ENCODE measurements at regions not wholly inside any gene's neighbourhood (a gene's known extent, or its start where the extent isn't known, plus 50 kb on each side); places are given as distances from the start of the nearest gene placed in this dataset.

DNA sequence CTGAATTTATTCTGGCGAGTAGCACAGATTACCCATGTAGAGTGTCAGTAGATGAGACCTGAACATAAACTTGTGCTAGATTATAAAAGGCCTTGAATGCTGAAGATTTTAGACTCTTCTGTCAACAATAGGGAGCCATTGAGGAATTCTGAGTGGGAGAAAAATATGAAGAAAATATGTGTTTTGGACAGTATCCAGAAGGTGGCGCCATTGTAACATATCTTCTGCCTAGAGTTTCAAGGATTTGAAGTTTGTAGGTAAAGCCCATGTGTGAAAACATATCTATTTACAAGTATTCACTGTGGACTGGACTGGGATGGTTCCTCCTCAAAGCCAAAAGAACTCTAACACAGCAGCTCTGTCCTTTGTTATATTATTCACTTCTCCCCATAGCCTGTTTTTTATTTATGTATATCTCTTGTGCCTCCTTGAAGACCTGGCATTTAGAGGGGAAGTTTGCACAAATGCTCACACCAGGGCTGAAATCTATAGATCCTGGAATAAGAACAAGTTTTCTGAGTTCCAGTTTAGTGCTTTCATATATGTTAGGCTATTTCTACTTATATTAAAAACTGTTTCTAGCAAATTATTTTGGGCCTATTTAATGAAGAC is 124.9 kb downstream of the RDH14 start:
- Histone ChIP-seq H3K9me1 (ENCODE audit: control insufficient read depth, extremely low read depth, insufficient read depth, low read length) (no peaks in the 10 kb centered on the region), H2AFZ (ENCODE audit: control insufficient read depth, low read length) (no peak overlapping the region), H4K20me1 (ENCODE audit: control insufficient read depth, extremely low read depth, insufficient read depth, low read length) (no peaks in the 10 kb centered on the region), H3K36me3 (ENCODE audit: control insufficient read depth in 2 of 2, extremely low read depth in 1 of 2, insufficient read depth in 2 of 2, low read length in 2 of 2) (no peaks in the 10 kb centered on the region), H3K9me3 (ENCODE audit: control insufficient read depth, low read depth, low read length) (no peaks in the 10 kb centered on the region), H3K4me3 (ENCODE audit: control insufficient read depth in 2 of 3, extremely low read depth in 1 of 3, insufficient read depth in 2 of 3, low read depth in 1 of 3, low read length in 3 of 3) (no peak overlapping the region), H3K27ac (ENCODE audit: control insufficient read depth, insufficient read depth, low read length) (no peak overlapping the region), H3K4me2 (ENCODE audit: control insufficient read depth, extremely low read depth, insufficient read depth, low read depth, low read length) (no peak overlapping the region), H3K79me2 (ENCODE audit: control insufficient read depth, insufficient read depth, low read length) (no peaks in the 10 kb centered on the region), H3K27me3 (ENCODE audit: control insufficient read depth, extremely low read depth, insufficient read depth, low read length) (no peaks in the 10 kb centered on the region), H3K4me1 (ENCODE audit: control insufficient read depth, extremely low read depth, insufficient read depth, low read length) (no peaks in the 10 kb centered on the region), H3K9ac (ENCODE audit: control insufficient read depth, extremely low read depth, insufficient read depth, low read length) (no peak overlapping the region)
- dilution Hi-C loops (cut with MboI; ENCODE audit: extremely low pct_ligation_motif_present, low sequenced_read_pairs) = no loop called here
- TF ChIP-seq, protein P1, sequence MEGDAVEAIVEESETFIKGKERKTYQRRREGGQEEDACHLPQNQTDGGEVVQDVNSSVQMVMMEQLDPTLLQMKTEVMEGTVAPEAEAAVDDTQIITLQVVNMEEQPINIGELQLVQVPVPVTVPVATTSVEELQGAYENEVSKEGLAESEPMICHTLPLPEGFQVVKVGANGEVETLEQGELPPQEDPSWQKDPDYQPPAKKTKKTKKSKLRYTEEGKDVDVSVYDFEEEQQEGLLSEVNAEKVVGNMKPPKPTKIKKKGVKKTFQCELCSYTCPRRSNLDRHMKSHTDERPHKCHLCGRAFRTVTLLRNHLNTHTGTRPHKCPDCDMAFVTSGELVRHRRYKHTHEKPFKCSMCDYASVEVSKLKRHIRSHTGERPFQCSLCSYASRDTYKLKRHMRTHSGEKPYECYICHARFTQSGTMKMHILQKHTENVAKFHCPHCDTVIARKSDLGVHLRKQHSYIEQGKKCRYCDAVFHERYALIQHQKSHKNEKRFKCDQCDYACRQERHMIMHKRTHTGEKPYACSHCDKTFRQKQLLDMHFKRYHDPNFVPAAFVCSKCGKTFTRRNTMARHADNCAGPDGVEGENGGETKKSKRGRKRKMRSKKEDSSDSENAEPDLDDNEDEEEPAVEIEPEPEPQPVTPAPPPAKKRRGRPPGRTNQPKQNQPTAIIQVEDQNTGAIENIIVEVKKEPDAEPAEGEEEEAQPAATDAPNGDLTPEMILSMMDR (optimal IDR thresholded peaks at IDR 0.05 in 1 of 3, IDR thresholded peaks at IDR 0.05 in 1 of 3, conservative IDR thresholded peaks at IDR 0.05 in 1 of 3; ENCODE audit: extremely low read depth in 1 of 3, insufficient read depth in 2 of 3, low read length in 3 of 3) = peak in 2 of 3 experiments; percentile 51 to 60
- TF ChIP-seq EZH2 (IDR thresholded peaks at IDR 0.05; ENCODE audit: low read length) = no peak
- peak; percentile 60 for FAIRE-seq
- no peak for DNase-seq (ENCODE audit: low read depth, low spot score)

DNA sequence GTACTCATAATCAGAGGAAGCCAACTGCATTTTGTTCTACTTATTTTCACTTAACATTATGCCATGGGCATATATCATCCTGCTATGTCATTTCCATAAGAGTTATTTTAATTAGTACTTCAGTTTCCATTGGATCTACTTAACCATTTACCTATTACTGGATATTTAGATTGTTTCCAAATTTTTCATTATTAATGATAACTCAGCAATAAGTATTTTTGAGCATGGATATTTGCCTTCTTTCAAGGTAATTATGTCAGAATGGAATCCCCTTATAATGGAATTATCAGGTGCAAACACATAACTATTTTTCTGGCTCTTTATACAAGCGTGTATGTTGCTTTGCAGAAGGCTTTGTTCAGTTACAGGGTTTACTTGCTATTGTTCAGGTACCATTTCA is 126.6 kb downstream of the RDH14 start:
- Histone ChIP-seq H3K4me3 (ENCODE audit: control insufficient read depth in 2 of 3, extremely low read depth in 1 of 3, insufficient read depth in 2 of 3, low read depth in 1 of 3, low read length in 3 of 3) (no peak overlapping the region), H3K36me3 (ENCODE audit: control insufficient read depth in 2 of 2, extremely low read depth in 1 of 2, insufficient read depth in 2 of 2, low read length in 2 of 2) (no peaks in the 10 kb centered on the region), H3K4me1 (ENCODE audit: control insufficient read depth, extremely low read depth, insufficient read depth, low read length) (no peaks in the 10 kb centered on the region), H3K27me3 (ENCODE audit: control insufficient read depth, extremely low read depth, insufficient read depth, low read length) (no peaks in the 10 kb centered on the region), H3K79me2 (ENCODE audit: control insufficient read depth, insufficient read depth, low read length) (no peaks in the 10 kb centered on the region), H3K27ac (ENCODE audit: control insufficient read depth, insufficient read depth, low read length) (no peak overlapping the region), H3K9ac (ENCODE audit: control insufficient read depth, extremely low read depth, insufficient read depth, low read length) (no peak overlapping the region), H2AFZ (ENCODE audit: control insufficient read depth, low read length) (no peak overlapping the region), H3K4me2 (ENCODE audit: control insufficient read depth, extremely low read depth, insufficient read depth, low read depth, low read length) (no peak overlapping the region), H3K9me1 (ENCODE audit: control insufficient read depth, extremely low read depth, insufficient read depth, low read length) (no peaks in the 10 kb centered on the region), H4K20me1 (ENCODE audit: control insufficient read depth, extremely low read depth, insufficient read depth, low read length) (no peaks in the 10 kb centered on the region), H3K9me3 (ENCODE audit: control insufficient read depth, low read depth, low read length) (no peaks in the 10 kb centered on the region)
- dilution Hi-C loops (cut with MboI; ENCODE audit: extremely low pct_ligation_motif_present, low sequenced_read_pairs) = no loop called here
- TF ChIP-seq, protein P1 (optimal IDR thresholded peaks at IDR 0.05 in 1 of 3, IDR thresholded peaks at IDR 0.05 in 1 of 3, conservative IDR thresholded peaks at IDR 0.05 in 1 of 3; ENCODE audit: extremely low read depth in 1 of 3, insufficient read depth in 2 of 3, low read length in 3 of 3) = no peak
- TF ChIP-seq EZH2 (IDR thresholded peaks at IDR 0.05; ENCODE audit: low read length) = no peak
- DNase-seq (ENCODE audit: low read depth, low spot score) = no peak
- FAIRE-seq = no peak

Data from keratinocyte (primary cell).